SK-N-SH treated with all-trans-retinoic acid at 6 μM for 48 hours (cell line): ENCODE measurements at regions not wholly inside any gene's neighbourhood (a gene's known extent, or its start where the extent isn't known, plus 50 kb on each side); places are given as distances from the start of the nearest gene placed in this dataset.
"Not testable (repeated sequence)": the region's sequence is repeated elsewhere in the genome, so short reads cannot be mapped to it uniquely, and the experiment has no call there.

ENCODE experiments used
- ATAC-seq: fragments of 200-7000 bp; cut with Tn5 transposase; 3 replicates; pipeline ENCODE4 v1.9.1; 2020; ENCODE audit warnings: mild to moderate bottlenecking, moderate library complexity
- ARNTL ChIP-seq: fragments of 450-650 bp; formaldehyde crosslinking; IDR thresholded peaks from 2 replicates; pipeline ENCODE4 v1.5.0; 2020; ENCODE audit warnings: low read depth, mild to moderate bottlenecking, moderate library complexity, borderline replicate concordance
- BACH2 ChIP-seq: fragments of 250-450 bp; sonication (Bioruptor Pico); IDR thresholded peaks from 2 replicates; pipeline ENCODE4 v1.9.0; 2021; ENCODE audit warnings: mild to moderate bottlenecking, borderline replicate concordance
- CSDC2 ChIP-seq: fragments of 250-450 bp; sonication (Bioruptor Pico); IDR thresholded peaks from 2 replicates; pipeline ENCODE4 v1.5.0; 2020; ENCODE audit warnings: mild to moderate bottlenecking, moderate library complexity
- GLIS3 ChIP-seq: fragments of 250-450 bp; sonication (Bioruptor Pico); IDR thresholded peaks from 2 replicates; pipeline ENCODE4 v1.5.0; 2020; ENCODE audit warnings: mild to moderate bottlenecking, moderate library complexity
- ISL1 ChIP-seq: fragments of 250-450 bp; sonication (Bioruptor Pico); IDR thresholded peaks from 2 replicates; pipeline ENCODE4 v2.1.2; 2022; ENCODE audit warnings: mild to moderate bottlenecking, moderate library complexity
- OSR1 ChIP-seq: fragments of 250-450 bp; sonication (Bioruptor Pico); IDR thresholded peaks from 2 replicates; pipeline ENCODE4 v1.8.0; 2022; ENCODE audit warnings: moderate library complexity, mild to moderate bottlenecking, inconsistent platforms
- PPARA ChIP-seq: fragments of 250-450 bp; sonication (Bioruptor Pico); IDR thresholded peaks from 2 replicates; pipeline ENCODE4 v1.5.0; 2020; ENCODE audit warnings: mild to moderate bottlenecking, borderline replicate concordance
- RARB ChIP-seq: fragments of 250-450 bp; sonication (Bioruptor Pico); IDR thresholded peaks from 2 replicates; pipeline ENCODE4 v1.8.0; 2021; ENCODE audit warnings: mild to moderate bottlenecking, moderate library complexity
- SNAI2 ChIP-seq: fragments of 250-450 bp; sonication (Bioruptor Pico); IDR thresholded peaks from 2 replicates; pipeline ENCODE4 v1.5.0; 2020; ENCODE audit warnings: mild to moderate bottlenecking, moderate library complexity
- TCF4 ChIP-seq: fragments of 250-450 bp; sonication (Bioruptor Pico); IDR thresholded peaks from 2 replicates; pipeline ENCODE4 v1.8.0; 2021; ENCODE audit warnings: mild to moderate bottlenecking, moderate library complexity, borderline replicate concordance
- TOX ChIP-seq: fragments of 250-450 bp; sonication (Bioruptor Pico); IDR thresholded peaks from 2 replicates; pipeline ENCODE4 v1.8.0; 2021; ENCODE audit warnings: mild to moderate bottlenecking, moderate library complexity, borderline replicate concordance
- TSHZ2 ChIP-seq: fragments of 250-450 bp; sonication (Bioruptor Pico); IDR thresholded peaks from 2 replicates; pipeline ENCODE4 v1.5.0; 2020; ENCODE audit warnings: mild to moderate bottlenecking, moderate library complexity
- ZC3H10 ChIP-seq: fragments of 250-450 bp; sonication (Bioruptor Pico); IDR thresholded peaks from 2 replicates; pipeline ENCODE4 v1.5.1; 2021; ENCODE audit warnings: mild to moderate bottlenecking, moderate library complexity
- ZNF565 ChIP-seq: fragments of 450-650 bp; formaldehyde crosslinking; conservative IDR thresholded peaks from 2 replicates; pipeline ENCODE4 v1.5.0; 2020; ENCODE audit warnings: low read depth, mild to moderate bottlenecking, moderate library complexity
- ZNF70 ChIP-seq: fragments of 450-650 bp; formaldehyde crosslinking; IDR thresholded peaks from 2 replicates; pipeline ENCODE4 v1.5.0; 2020; ENCODE audit warnings: mild to moderate bottlenecking, moderate library complexity
- ZNF8 ChIP-seq: fragments of 450-650 bp; formaldehyde crosslinking; IDR thresholded peaks from 2 replicates; pipeline ENCODE4 v1.5.0; 2020; ENCODE audit warnings: mild to moderate bottlenecking, moderate library complexity
- TF ChIP-seq, protein P1 (sequence below): fragments of 250-450 bp; sonication (Bioruptor Pico); IDR thresholded peaks from 2 replicates; pipeline ENCODE4 v1.8.0; 2020; ENCODE audit warnings: mild to moderate bottlenecking, moderate library complexity, borderline replicate concordance
- TF ChIP-seq, protein P2 (sequence below): fragments of 250-450 bp; sonication (Bioruptor Pico); IDR thresholded peaks from 2 replicates; pipeline ENCODE4 v1.5.1; 2020; ENCODE audit warnings: low read depth, mild to moderate bottlenecking, moderate library complexity

DNA sequence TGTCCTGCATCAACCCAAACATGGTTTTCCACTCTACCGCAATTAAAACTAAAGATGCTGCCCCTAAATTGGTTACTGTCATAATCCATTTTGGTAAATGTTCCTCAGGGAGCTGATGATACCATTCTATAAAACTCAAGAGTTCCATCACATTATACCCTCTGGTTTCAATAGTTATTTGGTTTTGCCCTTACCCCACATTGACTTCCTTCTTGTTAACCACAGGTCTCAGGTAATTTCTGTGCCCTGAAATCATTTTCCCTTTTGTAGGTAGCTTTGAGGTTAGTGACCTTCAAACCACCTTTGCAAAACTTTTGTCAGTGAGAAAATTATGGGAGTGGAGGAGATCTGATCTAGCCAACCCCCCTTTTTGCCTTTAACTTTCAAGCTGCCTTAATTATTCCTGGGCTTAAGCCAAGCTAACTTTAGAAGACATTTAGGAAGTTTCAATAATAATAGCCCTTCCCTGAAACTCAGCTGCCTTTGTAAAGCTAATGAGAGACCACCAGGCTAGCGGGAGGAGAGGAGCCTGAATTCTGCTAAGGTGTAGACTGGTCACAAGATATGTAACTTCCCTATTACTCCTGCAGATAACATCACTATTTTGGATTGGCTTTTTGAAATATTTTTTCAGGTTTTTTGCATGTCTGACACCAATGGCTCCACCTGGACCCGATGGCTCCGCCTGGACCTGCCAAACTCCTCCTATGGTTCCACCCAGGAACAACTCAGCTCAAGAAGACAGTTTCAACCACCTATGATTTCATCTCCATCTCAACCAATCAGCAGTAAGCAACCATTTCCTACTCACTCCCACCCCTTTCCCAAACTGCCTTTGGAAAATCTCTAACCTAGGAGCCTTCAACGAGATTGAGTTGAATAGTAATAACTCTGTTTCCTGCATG lies 224.9 kb downstream of the HS3ST3B1 start (continued):
- TF ChIP-seq, protein P1, sequence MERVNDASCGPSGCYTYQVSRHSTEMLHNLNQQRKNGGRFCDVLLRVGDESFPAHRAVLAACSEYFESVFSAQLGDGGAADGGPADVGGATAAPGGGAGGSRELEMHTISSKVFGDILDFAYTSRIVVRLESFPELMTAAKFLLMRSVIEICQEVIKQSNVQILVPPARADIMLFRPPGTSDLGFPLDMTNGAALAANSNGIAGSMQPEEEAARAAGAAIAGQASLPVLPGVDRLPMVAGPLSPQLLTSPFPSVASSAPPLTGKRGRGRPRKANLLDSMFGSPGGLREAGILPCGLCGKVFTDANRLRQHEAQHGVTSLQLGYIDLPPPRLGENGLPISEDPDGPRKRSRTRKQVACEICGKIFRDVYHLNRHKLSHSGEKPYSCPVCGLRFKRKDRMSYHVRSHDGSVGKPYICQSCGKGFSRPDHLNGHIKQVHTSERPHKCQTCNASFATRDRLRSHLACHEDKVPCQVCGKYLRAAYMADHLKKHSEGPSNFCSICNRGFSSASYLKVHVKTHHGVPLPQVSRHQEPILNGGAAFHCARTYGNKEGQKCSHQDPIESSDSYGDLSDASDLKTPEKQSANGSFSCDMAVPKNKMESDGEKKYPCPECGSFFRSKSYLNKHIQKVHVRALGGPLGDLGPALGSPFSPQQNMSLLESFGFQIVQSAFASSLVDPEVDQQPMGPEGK (CRISPR knock-in tag), result no peak
- TF ChIP-seq ZNF8 (CRISPR knock-in tag), result no peak
- no peak for TF ChIP-seq OSR1 (CRISPR knock-in tag)
- TF ChIP-seq ZC3H10 (CRISPR knock-in tag), result no peak
- no peak for TF ChIP-seq BACH2 (CRISPR knock-in tag)
- TF ChIP-seq, all 23 proteins: peak for 0

GRCh38 chr17:14522795-14523387 lies 222.0 kb downstream of the HS3ST3B1 start:
- no peak for TF ChIP-seq PPARA
- TF ChIP-seq TSHZ2 (CRISPR knock-in tag), result no peak
- TF ChIP-seq ZC3H10 (CRISPR knock-in tag), result no peak
- ATAC-seq, result no peak

DNA sequence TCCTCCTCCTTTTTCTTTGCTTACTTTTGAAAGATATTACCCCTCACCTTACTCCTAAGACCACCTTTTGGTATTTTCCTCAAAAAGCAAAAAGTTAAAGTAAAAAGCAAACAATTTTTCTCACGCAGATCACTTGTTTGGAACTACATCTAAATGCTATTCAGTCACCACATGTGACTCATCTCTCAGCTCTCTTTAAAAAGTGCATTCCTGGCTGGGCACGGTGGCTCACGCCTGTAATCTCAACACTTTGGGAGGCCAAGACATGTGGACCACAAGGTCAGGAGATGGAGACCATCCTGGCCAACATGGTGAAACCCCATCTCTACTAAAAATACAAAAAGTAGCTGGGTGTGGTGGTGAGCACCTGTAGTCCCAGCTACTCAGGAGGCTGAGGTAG lies 218.0 kb downstream of the HS3ST3B1 start:
- not testable (repeated sequence) for ATAC-seq

DNA sequence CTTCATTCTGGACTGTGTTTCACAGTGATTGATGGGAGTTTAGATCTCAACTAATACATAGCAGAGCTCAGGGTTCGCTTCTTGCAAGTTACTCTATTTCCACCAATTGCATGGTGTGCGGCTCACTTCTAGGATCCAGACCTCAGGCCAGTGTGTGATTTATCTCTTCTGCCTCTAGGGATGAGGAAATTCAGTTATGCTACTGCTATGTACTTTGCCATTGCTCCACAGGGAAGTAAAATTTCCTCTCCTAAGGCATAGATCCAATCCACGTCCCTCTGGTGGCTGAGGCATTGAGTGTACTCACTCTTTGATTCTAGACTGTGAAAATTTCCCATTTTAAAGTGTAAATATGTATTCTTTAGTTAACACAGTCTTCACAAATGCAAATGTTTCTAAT lies 214.1 kb downstream of the HS3ST3B1 start:
- TF ChIP-seq GLIS3 (CRISPR knock-in tag), result no peak
- no peak for TF ChIP-seq RARB
- no peak for TF ChIP-seq ZNF8 (CRISPR knock-in tag)
- no peak for TF ChIP-seq OSR1 (CRISPR knock-in tag)
- no peak for TF ChIP-seq TCF4 (CRISPR knock-in tag)
- TF ChIP-seq, protein P2, sequence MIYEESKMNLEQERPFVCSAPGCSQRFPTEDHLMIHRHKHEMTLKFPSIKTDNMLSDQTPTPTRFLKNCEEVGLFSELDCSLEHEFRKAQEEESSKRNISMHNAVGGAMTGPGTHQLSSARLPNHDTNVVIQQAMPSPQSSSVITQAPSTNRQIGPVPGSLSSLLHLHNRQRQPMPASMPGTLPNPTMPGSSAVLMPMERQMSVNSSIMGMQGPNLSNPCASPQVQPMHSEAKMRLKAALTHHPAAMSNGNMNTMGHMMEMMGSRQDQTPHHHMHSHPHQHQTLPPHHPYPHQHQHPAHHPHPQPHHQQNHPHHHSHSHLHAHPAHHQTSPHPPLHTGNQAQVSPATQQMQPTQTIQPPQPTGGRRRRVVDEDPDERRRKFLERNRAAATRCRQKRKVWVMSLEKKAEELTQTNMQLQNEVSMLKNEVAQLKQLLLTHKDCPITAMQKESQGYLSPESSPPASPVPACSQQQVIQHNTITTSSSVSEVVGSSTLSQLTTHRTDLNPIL, result no peak
- no peak for TF ChIP-seq ZNF565 (CRISPR knock-in tag)
- no peak for TF ChIP-seq SNAI2
- TF ChIP-seq, protein P1 (CRISPR knock-in tag), result no peak
- no peak for TF ChIP-seq TOX (CRISPR knock-in tag)
- no peak for TF ChIP-seq ISL1 (CRISPR knock-in tag)
- TF ChIP-seq ARNTL (CRISPR knock-in tag), result no peak
- TF ChIP-seq PPARA, result no peak
- TF ChIP-seq CSDC2 (CRISPR knock-in tag), result no peak
- no peak for TF ChIP-seq ZNF70 (CRISPR knock-in tag)
- no peak for TF ChIP-seq BACH2 (CRISPR knock-in tag)
- no peak for ATAC-seq
